22Rv1 (cell line): ENCODE measurements at regions not wholly inside any gene's neighbourhood (a gene's known extent, or its start where the extent isn't known, plus 50 kb on each side); places are given as distances from the start of the nearest gene placed in this dataset.

Experiments
- ZFX ChIP-seq: fragments of 450-650 bp; IDR thresholded peaks from 2 replicates; pipeline ENCODE4 v1.6.1; 2017; ENCODE audit warnings: antibody characterized with exemption, borderline replicate concordance
- TF ChIP-seq, protein P1 (sequence below): fragments of 450-650 bp; IDR thresholded peaks from 2 replicates; pipeline ENCODE4 v1.5.1; 2017; ENCODE audit warnings: mild to moderate bottlenecking

DNA sequence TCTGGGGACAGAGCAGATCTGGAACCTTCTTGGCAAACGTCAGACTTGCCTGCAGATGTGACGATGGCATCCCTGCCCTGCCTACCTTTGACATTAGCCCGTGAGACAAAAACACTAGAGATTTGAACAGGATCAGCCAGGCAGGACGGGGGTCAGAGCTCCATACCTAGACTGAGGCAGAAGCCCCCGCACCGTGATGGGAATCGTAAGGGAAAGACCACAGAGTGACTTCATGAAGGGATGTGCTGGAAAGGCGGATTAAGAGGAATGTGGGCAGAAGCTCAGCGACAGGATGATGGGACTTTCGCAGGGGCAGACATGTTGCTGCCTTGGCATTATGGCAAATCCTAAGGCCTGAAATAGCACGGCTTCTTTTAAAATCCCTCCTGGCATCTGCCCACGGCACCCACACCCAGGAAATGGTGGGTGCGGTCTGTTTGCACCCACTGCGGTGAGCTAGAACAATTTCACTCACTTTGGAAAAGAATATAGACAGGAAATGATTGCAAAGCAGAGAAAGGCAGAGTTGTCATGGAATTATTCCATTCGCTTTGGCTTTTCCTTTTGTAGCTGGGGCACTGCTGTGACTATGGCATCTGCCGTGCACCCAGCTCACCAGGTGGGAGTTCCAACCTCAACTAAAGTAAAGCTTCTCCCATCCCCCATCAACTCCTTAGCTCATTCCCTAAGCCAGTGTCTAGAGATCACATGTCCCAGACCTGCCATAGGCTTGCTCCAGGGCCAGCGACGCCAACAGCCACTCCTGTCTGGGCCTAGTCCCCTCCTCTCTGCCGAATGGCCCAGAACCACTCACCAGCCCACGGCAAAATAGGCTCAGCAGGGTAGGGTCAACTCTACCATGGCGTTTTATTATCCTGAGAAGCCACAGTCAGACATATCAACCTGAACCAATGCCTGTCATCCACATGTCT lies 112.7 kb upstream of the NPAS2 start:
- TF ChIP-seq, protein P1, sequence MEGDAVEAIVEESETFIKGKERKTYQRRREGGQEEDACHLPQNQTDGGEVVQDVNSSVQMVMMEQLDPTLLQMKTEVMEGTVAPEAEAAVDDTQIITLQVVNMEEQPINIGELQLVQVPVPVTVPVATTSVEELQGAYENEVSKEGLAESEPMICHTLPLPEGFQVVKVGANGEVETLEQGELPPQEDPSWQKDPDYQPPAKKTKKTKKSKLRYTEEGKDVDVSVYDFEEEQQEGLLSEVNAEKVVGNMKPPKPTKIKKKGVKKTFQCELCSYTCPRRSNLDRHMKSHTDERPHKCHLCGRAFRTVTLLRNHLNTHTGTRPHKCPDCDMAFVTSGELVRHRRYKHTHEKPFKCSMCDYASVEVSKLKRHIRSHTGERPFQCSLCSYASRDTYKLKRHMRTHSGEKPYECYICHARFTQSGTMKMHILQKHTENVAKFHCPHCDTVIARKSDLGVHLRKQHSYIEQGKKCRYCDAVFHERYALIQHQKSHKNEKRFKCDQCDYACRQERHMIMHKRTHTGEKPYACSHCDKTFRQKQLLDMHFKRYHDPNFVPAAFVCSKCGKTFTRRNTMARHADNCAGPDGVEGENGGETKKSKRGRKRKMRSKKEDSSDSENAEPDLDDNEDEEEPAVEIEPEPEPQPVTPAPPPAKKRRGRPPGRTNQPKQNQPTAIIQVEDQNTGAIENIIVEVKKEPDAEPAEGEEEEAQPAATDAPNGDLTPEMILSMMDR, result no peak
- TF ChIP-seq ZFX, result no peak
